Right renal cortex interstitium (tissue), 3 donors: ENCODE measurements at regions not wholly inside any gene's neighbourhood (a gene's known extent, or its start where the extent isn't known, plus 50 kb on each side); places are given as distances from the start of the nearest gene placed in this dataset.

Source experiments
- DNase-seq, 3 donors: peaks; one replicate each; pipeline ENCODE4 v3.0.0-alpha.2; 2013; ENCODE audit warnings: low read depth in 3 of 3, low spot score in 2 of 3

- no peak for DNase-seq
Measured at GRCh38 chr3:193825617-193826016, 232.6 kb downstream of the OPA1 start.

- no peak for DNase-seq
Measured at GRCh38 chr3:193826159-193826795, 233.3 kb downstream of the OPA1 start.

- no peak for DNase-seq
Measured at GRCh38 chr3:193827040-193827669, 234.1 kb downstream of the OPA1 start.

GRCh38 chr3:193827871-193828270 lies 234.9 kb downstream of the OPA1 start:
- no peak for DNase-seq

- DNase-seq = no peak
Measured at GRCh38 chr3:193828477-193828876, 235.5 kb downstream of the OPA1 start.

- no peak for DNase-seq
Measured at GRCh38 chr3:193829781-193830180, 236.8 kb downstream of the OPA1 start.

- DNase-seq = no peak
Measured at GRCh38 chr3:193830791-193831191, 237.8 kb downstream of the OPA1 start.

- no peak for DNase-seq
Measured at GRCh38 chr3:193831495-193832455, 238.8 kb downstream of the OPA1 start.

- DNase-seq = no peak
Measured at GRCh38 chr3:193832833-193833413, 239.9 kb downstream of the OPA1 start.

GRCh38 chr3:193833592-193833991 lies 240.6 kb downstream of the OPA1 start:
- DNase-seq = no peak

- no peak for DNase-seq
Measured at GRCh38 chr3:193835414-193835813, 242.4 kb downstream of the OPA1 start.

- DNase-seq = no peak
Measured at GRCh38 chr3:193836511-193836910, 243.5 kb downstream of the OPA1 start.

- no peak for DNase-seq
Measured at GRCh38 chr3:193836918-193837317, 243.9 kb downstream of the OPA1 start.

- DNase-seq = no peak
Measured at GRCh38 chr3:193837347-193837827, 244.4 kb downstream of the OPA1 start.

GRCh38 chr3:193840111-193840641 lies 247.2 kb downstream of the OPA1 start:
- no peak for DNase-seq

GRCh38 chr3:193841581-193841980 lies 248.6 kb downstream of the OPA1 start:
- DNase-seq = no peak

GRCh38 chr3:193842029-193842798 lies 249.2 kb downstream of the OPA1 start:
- no peak for DNase-seq

- no peak for DNase-seq
Measured at GRCh38 chr3:193842832-193843473, 249.9 kb downstream of the OPA1 start.

- peak; percentile 36 to 63 (median 51) for DNase-seq
Measured at GRCh38 chr3:193843474-193844301, 250.7 kb downstream of the OPA1 start.
